SJCRH30 (cell line): ENCODE measurements at regions not wholly inside any gene's neighbourhood (a gene's known extent, or its start where the extent isn't known, plus 50 kb on each side); places are given as distances from the start of the nearest gene placed in this dataset.

Experiments used
- DNase-seq, 2 experiments: peaks; one replicate each; pipeline ENCODE4 v3.0.0-alpha.2; 2015 to 2020
- H3K27ac ChIP-seq: fragments of 250-450 bp; sonication (Bioruptor Pico); 2 replicates; pipeline ENCODE4 v1.5.1; 2020; ENCODE audit warnings: mild to moderate bottlenecking, moderate library complexity
- H3K27me3 ChIP-seq: fragments of 250-450 bp; sonication (Bioruptor Pico); 2 replicates; pipeline ENCODE4 v1.5.1; 2020; ENCODE audit warnings: mild to moderate bottlenecking, moderate library complexity
- H3K36me3 ChIP-seq: fragments of 250-450 bp; sonication (Bioruptor Pico); 2 replicates; pipeline ENCODE4 v1.5.1; 2020; ENCODE audit warnings: mild to moderate bottlenecking, moderate library complexity
- H3K4me1 ChIP-seq: fragments of 250-450 bp; sonication (Bioruptor Pico); 2 replicates; pipeline ENCODE4 v1.5.1; 2020; ENCODE audit warnings: mild to moderate bottlenecking, moderate library complexity
- H3K4me3 ChIP-seq: fragments of 250-450 bp; sonication (Bioruptor Pico); 2 replicates; pipeline ENCODE4 v1.5.1; 2020; ENCODE audit warnings: mild to moderate bottlenecking, moderate library complexity
- H3K9me3 ChIP-seq: fragments of 250-450 bp; sonication (Bioruptor Pico); replicated peaks from 2 replicates; pipeline ENCODE4 v1.5.1; 2020; ENCODE audit warnings: mild to moderate bottlenecking, moderate library complexity

DNA sequence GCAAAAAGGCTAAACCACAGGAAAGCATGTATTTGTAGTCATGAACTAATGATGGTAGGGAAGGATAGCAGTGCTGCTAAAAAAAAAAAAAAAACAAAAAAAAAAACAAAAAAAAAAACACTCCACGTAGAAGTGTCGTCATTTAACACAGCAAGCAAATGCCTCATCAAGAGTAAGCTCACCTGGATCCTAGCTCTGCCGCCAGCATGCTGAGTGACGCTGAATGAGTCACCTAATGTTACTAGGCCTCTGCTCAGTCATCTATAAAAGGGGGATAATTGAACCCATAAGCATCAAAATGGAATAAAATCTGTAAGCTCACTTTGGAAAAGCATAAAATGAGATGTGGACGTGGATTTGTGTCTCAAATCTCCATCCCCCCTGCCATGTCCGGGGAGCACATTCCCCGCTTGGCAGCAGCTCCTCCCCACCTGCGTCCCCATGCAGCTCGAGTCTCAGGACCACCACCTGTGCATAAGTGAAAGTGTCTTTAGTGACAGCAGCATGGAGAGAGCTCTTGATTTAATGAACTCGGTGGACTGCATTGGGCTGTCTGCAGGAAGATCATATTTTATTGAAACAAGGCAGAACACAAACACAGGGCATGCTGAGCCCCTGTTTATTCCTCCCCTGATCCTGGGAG, 427.5 kb downstream of the LRATD1 start:
- Histone ChIP-seq H3K9me3 (no peaks in the 10 kb centered on the region), H3K27ac (no peak overlapping the region), H3K36me3 (no peaks in the 10 kb centered on the region), H3K4me1 (no peaks in the 10 kb centered on the region), H3K4me3 (no peak overlapping the region), H3K27me3 (no peaks in the 10 kb centered on the region)
- no peak for DNase-seq

DNA sequence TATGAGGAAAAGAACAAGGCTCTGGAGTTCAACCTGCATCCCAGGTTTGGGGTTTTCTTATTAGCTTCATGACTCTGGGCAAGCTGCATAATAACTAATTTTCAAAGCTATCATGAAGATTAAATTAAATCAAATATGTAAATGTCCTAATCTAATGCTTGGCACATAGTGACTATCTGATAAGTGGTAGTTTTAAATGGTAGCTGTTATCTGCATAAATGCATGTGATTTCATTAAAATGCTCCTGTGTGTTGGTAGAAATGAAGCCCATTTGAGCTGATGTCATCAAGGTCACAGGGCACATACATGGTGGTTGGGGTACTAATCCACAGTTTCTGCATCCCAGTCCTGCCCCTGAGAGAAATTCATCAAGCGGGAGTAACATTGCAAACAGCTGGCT, 428.8 kb downstream of the LRATD1 start:
- DNase-seq: no peak
- H3K9me3 ChIP-seq: no peaks in the 10 kb centered on the region
- H3K27ac ChIP-seq: no peak overlapping the region
- H3K4me1 ChIP-seq: no peaks in the 10 kb centered on the region
- H3K27me3 ChIP-seq: no peaks in the 10 kb centered on the region
- no peak overlapping the region for H3K4me3 ChIP-seq
- H3K36me3 ChIP-seq: no peaks in the 10 kb centered on the region

DNA sequence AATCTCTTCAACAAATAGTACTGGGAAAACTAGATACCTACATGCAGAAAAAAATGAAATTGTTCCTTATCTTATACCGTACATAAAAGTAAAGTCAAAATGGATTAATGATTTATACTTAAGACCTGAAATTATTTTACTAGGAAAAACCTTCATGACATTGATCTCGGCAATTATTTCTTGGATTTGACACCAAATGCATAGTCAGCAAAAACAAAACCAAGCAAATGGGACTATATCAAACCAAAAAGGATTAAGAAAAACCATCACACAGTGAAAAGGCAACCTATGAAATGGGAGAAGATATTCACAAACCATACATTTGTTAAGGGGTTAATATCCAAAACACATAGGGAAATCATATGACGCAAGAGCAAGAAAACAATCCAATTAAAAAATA, 433.6 kb downstream of the LRATD1 start:
- DNase-seq: no peak
- Histone ChIP-seq H3K27ac (no peak overlapping the region), H3K9me3 (no peaks in the 10 kb centered on the region), H3K36me3 (no peaks in the 10 kb centered on the region), H3K4me3 (no peak overlapping the region), H3K27me3 (no peaks in the 10 kb centered on the region), H3K4me1 (no peaks in the 10 kb centered on the region)

DNA sequence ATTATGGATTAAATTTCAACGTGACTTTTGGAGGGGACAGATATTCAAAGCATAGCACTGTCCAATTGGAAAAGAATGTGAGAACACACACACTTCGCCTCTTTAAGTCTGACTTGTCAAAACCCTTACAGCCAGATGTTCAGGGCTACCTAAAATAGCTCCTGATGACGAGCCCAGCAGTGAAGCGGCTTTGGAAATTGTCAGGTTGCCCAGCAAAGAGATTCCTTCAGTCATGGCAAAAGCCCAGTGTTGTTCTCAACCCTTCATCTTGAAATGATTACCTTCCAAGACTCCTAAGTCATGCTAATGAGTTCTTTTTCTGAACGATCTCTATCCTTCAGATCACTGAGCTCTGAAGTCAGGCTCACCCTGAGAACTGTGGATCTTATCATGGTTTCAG, 436.6 kb downstream of the LRATD1 start:
- no peak overlapping the region for H3K4me3 ChIP-seq
- no peaks in the 10 kb centered on the region for H3K27me3 ChIP-seq
- no peak for DNase-seq
- no peaks in the 10 kb centered on the region for H3K9me3 ChIP-seq
- no peaks in the 10 kb centered on the region for H3K36me3 ChIP-seq
- no peak overlapping the region for H3K27ac ChIP-seq
- no peaks in the 10 kb centered on the region for H3K4me1 ChIP-seq

DNA sequence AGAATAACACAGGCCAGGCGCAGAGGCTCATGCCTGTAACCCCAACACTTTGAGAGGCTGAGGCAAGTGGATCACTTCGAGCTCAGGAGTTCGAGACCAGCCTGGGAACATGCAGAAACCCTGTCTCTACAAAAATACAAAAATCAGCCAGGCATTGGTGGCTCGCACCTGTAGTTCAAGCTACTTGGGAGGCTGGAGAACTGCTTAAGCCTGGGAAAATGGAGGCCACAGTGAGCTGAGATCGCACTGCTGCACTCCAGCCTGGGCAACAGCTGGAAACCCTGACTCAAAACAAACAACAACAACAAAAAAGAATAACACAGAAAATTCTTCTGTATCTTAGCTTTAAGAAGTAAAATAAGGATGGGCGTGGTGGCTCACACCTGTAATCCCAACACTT, 440.3 kb downstream of the LRATD1 start:
- no peak overlapping the region for H3K27ac ChIP-seq

DNA sequence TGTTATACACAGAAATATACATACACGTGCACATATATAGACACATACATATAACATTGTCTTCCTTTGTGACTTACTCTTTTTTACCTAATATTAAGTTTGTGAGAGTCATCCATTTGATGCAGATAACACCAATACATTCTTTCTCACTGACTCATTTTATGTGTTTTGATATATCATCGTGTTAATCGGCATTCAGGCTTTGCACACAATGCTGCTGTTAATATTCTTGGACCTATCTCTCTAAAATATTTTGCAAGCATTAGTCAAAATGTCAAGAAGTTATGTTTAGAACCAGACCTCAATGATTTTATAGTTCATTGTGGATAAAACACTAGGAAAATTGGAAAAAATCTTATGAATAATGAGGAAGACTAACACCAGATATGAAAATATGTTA, 441.1 kb downstream of the LRATD1 start:
- Histone ChIP-seq H3K4me3 (no peak overlapping the region), H3K27me3 (no peaks in the 10 kb centered on the region), H3K9me3 (no peaks in the 10 kb centered on the region), H3K4me1 (no peaks in the 10 kb centered on the region), H3K27ac (no peak overlapping the region), H3K36me3 (no peaks in the 10 kb centered on the region)
- DNase-seq: no peak

More for the DNA sequence above, 440.3 kb downstream of the LRATD1 start:
- Histone ChIP-seq H3K27me3 (no peaks in the 10 kb centered on the region), H3K4me3 (no peak overlapping the region), H3K36me3 (no peaks in the 10 kb centered on the region), H3K4me1 (no peaks in the 10 kb centered on the region), H3K9me3 (no peaks in the 10 kb centered on the region)
- no peak for DNase-seq

DNA sequence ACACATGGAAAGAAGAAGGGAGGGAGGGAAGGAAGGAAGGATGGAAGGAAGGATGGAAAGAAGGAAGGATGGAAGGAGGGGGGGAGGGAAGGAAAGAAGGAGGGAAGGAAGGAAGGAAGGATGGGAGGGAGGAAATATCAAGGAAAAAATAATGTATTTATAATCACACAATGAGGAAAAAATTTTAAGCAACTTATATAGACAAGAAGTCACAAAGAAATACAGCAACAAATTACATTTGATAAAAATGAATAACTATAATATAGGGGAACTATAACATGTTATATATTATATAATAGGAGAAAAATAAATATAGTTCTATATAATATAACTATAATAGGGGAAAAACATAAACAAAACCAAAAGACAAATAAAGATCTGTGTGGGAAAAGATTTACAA, 441.8 kb downstream of the LRATD1 start:
- Histone ChIP-seq H3K9me3 (no peaks in the 10 kb centered on the region), H3K36me3 (no peaks in the 10 kb centered on the region), H3K4me3 (no peak overlapping the region), H3K4me1 (no peaks in the 10 kb centered on the region), H3K27me3 (no peaks in the 10 kb centered on the region), H3K27ac (no peak overlapping the region)
- no peak for DNase-seq

DNA sequence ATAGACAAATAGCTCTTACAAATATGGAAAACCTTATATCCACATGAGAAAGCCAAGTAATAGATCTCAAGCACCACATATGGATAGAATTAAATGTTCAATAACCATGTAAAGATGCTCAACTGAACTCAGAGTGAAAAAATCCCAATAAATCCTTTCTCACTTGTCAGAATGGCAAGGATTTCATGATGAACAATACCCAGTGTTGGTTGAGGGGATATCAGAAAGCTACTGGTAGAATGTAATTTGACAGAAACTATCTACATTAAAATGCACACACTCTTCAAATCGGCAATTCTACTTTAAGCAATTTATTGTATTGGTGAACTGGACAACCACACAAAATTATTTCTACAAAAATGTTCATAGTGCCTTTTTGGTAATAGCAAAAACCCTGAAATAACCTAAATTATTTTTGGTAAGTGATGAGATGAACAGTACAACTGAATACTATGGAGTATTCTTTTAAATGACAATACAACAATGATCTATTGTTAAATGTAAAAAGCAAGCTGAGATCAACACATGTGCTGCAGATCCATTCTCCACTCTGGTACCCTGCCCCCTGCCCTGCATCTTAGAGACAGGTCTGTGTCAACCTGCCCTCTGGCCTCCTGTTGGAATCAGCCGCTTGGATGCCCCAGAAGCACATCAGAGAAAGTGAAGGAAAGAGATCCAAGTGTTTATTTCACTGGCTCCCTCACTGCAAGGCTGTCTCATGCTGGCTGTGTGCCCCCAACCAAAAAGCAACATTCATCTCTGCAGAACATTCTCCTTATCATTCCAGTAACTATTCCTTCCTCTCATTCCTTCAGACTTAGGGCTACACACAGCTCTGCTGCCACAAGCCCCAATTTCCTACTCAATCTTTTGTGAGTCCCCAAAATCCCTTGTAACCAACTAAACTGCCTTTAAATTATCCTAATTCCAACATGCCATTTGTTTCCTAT, 442.5 kb downstream of the LRATD1 start:
- no peaks in the 10 kb centered on the region for H3K27me3 ChIP-seq
- no peaks in the 10 kb centered on the region for H3K9me3 ChIP-seq

DNA sequence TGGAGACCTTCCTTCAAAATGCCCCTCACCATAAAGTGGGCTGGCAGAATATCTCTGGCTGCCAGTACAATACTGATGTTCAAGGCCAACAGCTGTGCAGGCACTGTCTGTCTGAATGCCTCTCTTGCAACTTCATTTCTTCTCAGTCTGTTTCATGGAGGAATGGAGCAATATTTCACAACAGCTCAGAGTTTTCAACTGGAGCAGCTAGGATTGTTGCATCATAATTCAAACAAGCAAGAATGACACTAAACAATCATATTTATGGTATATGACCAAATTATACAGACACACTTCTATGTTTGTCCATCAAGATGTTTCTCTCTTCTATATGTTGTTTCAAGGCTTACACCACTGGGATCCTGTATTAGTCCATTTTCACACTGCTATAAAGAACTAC, 444.2 kb downstream of the LRATD1 start:
- no peak for DNase-seq
- H3K4me3 ChIP-seq: no peak overlapping the region

More for the DNA sequence above, 442.5 kb downstream of the LRATD1 start:
- no peak overlapping the region for H3K4me3 ChIP-seq
- no peaks in the 10 kb centered on the region for H3K36me3 ChIP-seq
- no peak for DNase-seq
- no peaks in the 10 kb centered on the region for H3K4me1 ChIP-seq
- no peak overlapping the region for H3K27ac ChIP-seq

DNA sequence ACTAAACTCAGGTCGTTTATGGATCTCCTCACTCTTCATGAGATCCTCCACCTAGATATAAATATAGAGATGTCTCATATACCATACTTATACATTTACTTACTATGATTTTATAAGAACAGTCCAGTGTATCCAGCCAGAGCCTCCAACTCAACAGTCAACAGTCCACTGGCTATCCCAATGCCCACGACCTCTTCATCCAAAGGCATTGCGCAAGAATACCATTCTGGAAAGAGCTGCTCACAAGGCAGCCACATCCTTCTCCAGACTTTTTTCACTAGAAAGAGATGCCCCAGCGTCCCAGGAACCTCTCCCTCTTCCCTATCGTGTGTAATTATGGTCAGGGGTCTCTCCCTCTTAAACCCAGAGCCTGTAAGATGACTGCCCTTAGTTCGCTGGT, 448.8 kb downstream of the LRATD1 start:
- Histone ChIP-seq H3K9me3 (no peaks in the 10 kb centered on the region), H3K27ac (no peak overlapping the region), H3K27me3 (no peaks in the 10 kb centered on the region), H3K4me1 (no peaks in the 10 kb centered on the region), H3K36me3 (no peaks in the 10 kb centered on the region), H3K4me3 (no peak overlapping the region)
- DNase-seq: no peak

More for the DNA sequence above, 444.2 kb downstream of the LRATD1 start:
- Histone ChIP-seq H3K36me3 (no peaks in the 10 kb centered on the region), H3K4me1 (no peaks in the 10 kb centered on the region), H3K9me3 (no peaks in the 10 kb centered on the region), H3K27me3 (no peaks in the 10 kb centered on the region), H3K27ac (no peak overlapping the region)

DNA sequence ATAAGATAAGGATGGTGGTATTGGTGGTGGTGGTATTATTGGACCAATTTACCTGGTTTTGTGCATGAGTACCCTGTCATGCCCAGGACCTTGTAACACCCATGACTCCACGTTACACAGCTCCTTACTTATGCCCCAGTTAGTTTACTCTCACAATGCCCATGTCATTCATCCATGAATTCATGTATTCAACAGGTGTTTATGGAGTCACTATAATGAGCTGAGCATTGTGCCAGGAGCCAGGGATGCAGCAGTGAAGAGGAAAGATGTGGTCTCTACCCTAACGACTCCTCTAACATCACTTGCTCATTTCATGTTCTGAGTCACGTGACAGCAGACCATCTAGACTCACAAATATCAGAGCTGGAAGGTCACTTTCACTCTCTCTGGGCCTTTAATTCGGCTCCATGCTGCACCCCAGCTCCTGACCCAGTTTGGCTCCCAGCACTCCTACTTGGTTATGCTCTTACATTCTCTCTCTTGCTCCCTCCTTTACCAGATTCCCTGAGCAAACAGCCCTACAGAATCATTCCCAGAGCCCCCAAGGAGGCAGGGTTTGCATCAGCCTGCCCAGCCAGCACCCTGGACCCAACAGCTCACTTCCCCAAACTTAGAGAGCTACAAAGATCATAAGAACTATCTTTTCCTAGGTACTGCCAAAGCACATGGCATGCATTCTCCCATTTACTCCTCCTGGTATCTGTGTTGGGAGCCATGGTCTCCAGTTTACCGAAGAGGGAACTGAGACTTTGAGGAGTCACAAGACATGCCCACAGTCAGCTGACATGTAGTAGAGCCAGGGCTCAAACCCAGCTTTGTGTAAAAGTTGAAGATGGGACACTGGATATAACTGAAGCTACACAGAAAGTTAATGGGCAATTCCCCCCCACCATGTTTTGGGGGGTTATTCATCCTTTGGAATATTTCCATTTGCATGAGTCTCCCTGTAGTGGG, 449.9 kb downstream of the LRATD1 start:
- DNase-seq: no peak
- Histone ChIP-seq H3K27ac (no peak overlapping the region), H3K9me3 (no peaks in the 10 kb centered on the region), H3K36me3 (no peaks in the 10 kb centered on the region), H3K4me3 (no peak overlapping the region), H3K27me3 (no peaks in the 10 kb centered on the region; the same call in 1 of the 2 replicates), H3K4me1 (no peaks in the 10 kb centered on the region)

DNA sequence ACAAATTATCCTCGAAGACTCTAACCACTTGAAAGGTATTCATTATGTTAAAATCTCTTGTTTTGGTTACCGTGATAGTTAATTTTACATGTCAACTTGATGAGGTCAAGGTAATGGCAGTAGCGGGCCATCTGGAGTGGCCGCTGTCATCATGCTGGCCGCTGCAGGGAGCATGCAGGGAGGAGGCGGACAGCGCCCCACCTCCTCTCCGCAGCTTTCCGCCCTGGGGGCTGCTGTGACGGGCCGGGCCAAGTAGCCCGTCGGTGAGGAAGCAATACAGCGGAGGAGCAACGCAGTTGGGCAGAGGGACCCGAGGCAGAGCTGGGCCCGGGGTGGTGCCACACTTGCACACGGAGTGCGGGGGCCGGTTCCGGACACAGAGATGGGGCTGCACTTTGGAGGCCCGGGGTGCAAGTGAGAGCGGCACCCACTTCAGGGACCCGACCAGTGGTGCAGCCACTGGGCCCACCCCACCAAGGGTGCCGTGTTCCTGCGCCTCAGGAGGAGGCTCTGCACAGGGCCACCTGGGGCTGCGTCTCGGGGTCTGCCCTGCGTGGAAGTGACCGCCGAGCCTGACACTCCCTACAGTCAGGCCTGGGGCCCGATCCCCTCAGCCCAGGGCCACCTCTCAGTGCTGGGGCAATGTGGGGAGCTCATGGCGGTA, 452.4 kb downstream of the LRATD1 start:
- DNase-seq: no peak
- Histone ChIP-seq H3K9me3 (no peaks in the 10 kb centered on the region), H3K4me1 (no peaks in the 10 kb centered on the region), H3K27me3 (no peaks in the 10 kb centered on the region; the same call in 1 of the 2 replicates), H3K4me3 (no peak overlapping the region), H3K27ac (no peak overlapping the region), H3K36me3 (no peaks in the 10 kb centered on the region)

DNA sequence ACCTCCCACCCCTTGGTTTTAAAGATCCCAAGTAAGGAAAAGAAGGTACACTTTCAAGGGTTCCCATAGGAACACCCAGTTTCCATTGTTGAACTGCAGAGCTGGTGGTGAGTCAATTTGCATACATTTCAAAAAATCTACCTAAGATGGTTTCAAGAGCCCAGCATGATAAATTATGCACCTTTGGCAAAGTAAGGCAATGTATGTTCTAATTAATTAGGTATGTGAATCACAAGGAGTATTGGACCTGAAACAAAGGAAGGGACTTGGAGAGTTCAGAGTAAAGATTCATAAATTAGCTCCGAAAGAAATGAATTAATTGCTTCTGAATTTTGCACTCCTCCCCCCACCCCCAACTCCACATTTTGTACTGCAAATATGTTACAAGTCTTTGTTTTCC, 459.7 kb downstream of the LRATD1 start:
- DNase-seq: no peak
- no peaks in the 10 kb centered on the region for H3K9me3 ChIP-seq
- no peaks in the 10 kb centered on the region for H3K36me3 ChIP-seq
- no peaks in the 10 kb centered on the region; the same call in 1 of the 2 replicates for H3K27me3 ChIP-seq
- H3K4me1 ChIP-seq: peaks cover 12% of the 10 kb centered on the region
- no peak overlapping the region for H3K27ac ChIP-seq
- H3K4me3 ChIP-seq: no peak overlapping the region

DNA sequence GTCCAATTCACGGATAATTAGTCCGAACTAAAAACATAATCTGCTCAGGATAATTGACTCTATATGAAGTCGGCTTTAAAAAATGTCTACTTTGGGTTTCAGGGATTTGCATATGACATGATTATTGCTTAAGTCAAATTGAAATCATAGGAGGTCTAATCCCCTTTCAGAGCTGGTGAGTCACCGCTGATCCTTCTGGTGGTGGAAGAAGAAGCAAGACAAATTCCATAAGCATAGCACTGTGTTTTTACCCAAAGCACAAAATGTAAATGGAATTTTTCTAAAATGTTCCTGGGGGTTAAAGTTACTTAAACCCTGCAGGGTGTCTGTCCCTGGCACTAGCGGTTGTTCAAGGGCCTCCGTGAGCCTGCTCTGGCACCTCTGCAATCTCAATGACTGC, 460.2 kb downstream of the LRATD1 start:
- no peak for DNase-seq
- no peak overlapping the region for H3K27ac ChIP-seq
- H3K36me3 ChIP-seq: no peaks in the 10 kb centered on the region
- no peaks in the 10 kb centered on the region for H3K27me3 ChIP-seq
- H3K4me3 ChIP-seq: no peak overlapping the region
- H3K4me1 ChIP-seq: peaks cover 12% of the 10 kb centered on the region
- no peaks in the 10 kb centered on the region for H3K9me3 ChIP-seq
